GOT3 (cell line): ENCODE measurements at regions not wholly inside any gene's neighbourhood (a gene's known extent, or its start where the extent isn't known, plus 50 kb on each side); places are given as distances from the start of the nearest gene placed in this dataset.
"Not testable (repeated sequence)": the region's sequence is repeated elsewhere in the genome, so short reads cannot be mapped to it uniquely, and the experiment has no call there.

Source experiments
- DNase-seq: peaks from one replicate; lab custom pipeline; 2025; ENCODE audit warnings: mixed read lengths; lab: John Stamatoyannopoulos, UW

GRCh38 chr10:29722777-29723176 is 88.0 kb upstream of the SVIL start:
- DNase-seq = no peak

GRCh38 chr10:29720149-29720548 is 85.4 kb upstream of the SVIL start:
- no peak for DNase-seq

GRCh38 chr10:29719281-29719675 is 84.5 kb upstream of the SVIL start:
- no peak for DNase-seq

GRCh38 chr10:29715296-29715695 is 80.5 kb upstream of the SVIL start:
- DNase-seq = no peak

- DNase-seq = no peak
These were observed 79.5 kb upstream of the SVIL start for GRCh38 chr10:29714096-29714874.

- no peak for DNase-seq
These were observed 78.7 kb upstream of the SVIL start for GRCh38 chr10:29713450-29713849.

- DNase-seq = no peak
These were observed 77.3 kb upstream of the SVIL start for GRCh38 chr10:29712108-29712507.

GRCh38 chr10:29710128-29710527 is 75.4 kb upstream of the SVIL start:
- no peak for DNase-seq

GRCh38 chr10:29709484-29710002 is 74.8 kb upstream of the SVIL start:
- DNase-seq = no peak

GRCh38 chr10:29703271-29703670 is 68.5 kb upstream of the SVIL start:
- DNase-seq = no peak

- DNase-seq = no peak
These were observed 67.7 kb upstream of the SVIL start for GRCh38 chr10:29702273-29703164.

- no peak for DNase-seq
These were observed 66.5 kb upstream of the SVIL start for GRCh38 chr10:29701306-29701705.

GRCh38 chr10:29699621-29700020 is 64.8 kb upstream of the SVIL start:
- DNase-seq = no peak

GRCh38 chr10:29698773-29699490 is 64.2 kb upstream of the SVIL start:
- no peak for DNase-seq

- DNase-seq = not testable (repeated sequence)
These were observed 61.8 kb upstream of the SVIL start for GRCh38 chr10:29696581-29696980.

- no peak for DNase-seq
These were observed 59.4 kb upstream of the SVIL start for GRCh38 chr10:29694121-29694520.

- no peak for DNase-seq
These were observed 57.4 kb upstream of the SVIL start for GRCh38 chr10:29692121-29692539.

GRCh38 chr10:29691564-29692072 is 56.8 kb upstream of the SVIL start:
- no peak for DNase-seq

- no peak for DNase-seq
These were observed 54.2 kb upstream of the SVIL start for GRCh38 chr10:29689001-29689400.

GRCh38 chr10:29688230-29688661 is 53.5 kb upstream of the SVIL start:
- no peak for DNase-seq

GRCh38 chr10:29687421-29688164 is 52.8 kb upstream of the SVIL start:
- no peak for DNase-seq
